ENCODE measurements at regions not wholly inside any gene's neighbourhood (a gene's known extent, or its start where the extent isn't known, plus 50 kb on each side); places are given as distances from the start of the nearest gene placed in this dataset.

DNA sequence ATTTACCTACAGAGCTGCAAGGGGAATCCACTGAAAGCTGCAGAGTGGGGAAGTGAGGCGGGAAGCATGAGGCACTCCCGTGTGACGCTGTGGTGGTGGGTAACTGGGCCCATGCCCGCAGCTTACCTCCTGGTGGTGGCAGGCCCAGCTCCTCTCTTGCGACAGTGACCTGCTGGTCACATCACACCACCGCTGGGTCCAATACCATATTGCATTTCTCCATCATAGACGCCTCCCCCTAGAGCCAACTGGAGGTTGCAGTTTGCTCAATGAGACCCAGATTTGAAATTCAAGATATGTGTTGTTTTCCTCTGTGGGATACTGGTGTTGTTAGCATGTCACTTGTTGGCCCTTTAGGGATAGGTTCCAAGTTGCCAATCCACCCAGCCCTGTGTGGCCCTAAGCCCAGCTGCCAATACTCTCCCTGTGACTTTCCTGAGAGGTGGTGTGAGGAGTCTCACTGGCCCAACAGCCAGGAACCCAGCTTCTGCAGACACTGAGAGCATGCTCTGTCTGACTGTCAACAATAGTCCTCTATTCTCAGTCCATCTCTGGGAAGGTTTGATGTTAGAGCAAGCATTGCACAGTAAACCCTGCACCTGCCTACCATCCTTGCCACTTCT is 428.3 kb downstream of the GADD45G start:
- DNase-seq: no peak
- Histone ChIP-seq H3K27ac (no peak overlapping the region), H3K4me3 (ENCODE audit: low read depth, low read length) (no peak overlapping the region), H3K36me3 (replicated peaks) (no peaks in the 10 kb centered on the region), H3K27me3 (replicated peaks) (no peaks in the 10 kb centered on the region)
- TF ChIP-seq, protein P1, sequence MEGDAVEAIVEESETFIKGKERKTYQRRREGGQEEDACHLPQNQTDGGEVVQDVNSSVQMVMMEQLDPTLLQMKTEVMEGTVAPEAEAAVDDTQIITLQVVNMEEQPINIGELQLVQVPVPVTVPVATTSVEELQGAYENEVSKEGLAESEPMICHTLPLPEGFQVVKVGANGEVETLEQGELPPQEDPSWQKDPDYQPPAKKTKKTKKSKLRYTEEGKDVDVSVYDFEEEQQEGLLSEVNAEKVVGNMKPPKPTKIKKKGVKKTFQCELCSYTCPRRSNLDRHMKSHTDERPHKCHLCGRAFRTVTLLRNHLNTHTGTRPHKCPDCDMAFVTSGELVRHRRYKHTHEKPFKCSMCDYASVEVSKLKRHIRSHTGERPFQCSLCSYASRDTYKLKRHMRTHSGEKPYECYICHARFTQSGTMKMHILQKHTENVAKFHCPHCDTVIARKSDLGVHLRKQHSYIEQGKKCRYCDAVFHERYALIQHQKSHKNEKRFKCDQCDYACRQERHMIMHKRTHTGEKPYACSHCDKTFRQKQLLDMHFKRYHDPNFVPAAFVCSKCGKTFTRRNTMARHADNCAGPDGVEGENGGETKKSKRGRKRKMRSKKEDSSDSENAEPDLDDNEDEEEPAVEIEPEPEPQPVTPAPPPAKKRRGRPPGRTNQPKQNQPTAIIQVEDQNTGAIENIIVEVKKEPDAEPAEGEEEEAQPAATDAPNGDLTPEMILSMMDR (IDR thresholded peaks at IDR 0.05; ENCODE audit: low read depth, low read length, missing control alignments): no peak
- in situ Hi-C loops (cut with HindIII; ENCODE audit: low pct_ligation_motif_present, low sequenced_read_pairs): no loop called here

GRCh38 chr9:90034071-90034470 is 429.3 kb downstream of the GADD45G start:
- Histone ChIP-seq H3K27me3 (replicated peaks) (no peaks in the 10 kb centered on the region), H3K27ac (no peak overlapping the region), H3K36me3 (replicated peaks) (no peaks in the 10 kb centered on the region), H3K4me3 (ENCODE audit: low read depth, low read length) (no peak overlapping the region)
- DNase-seq: no peak
- in situ Hi-C loops (cut with HindIII; ENCODE audit: low pct_ligation_motif_present, low sequenced_read_pairs): no loop called here
- TF ChIP-seq, protein P1 (IDR thresholded peaks at IDR 0.05; ENCODE audit: low read depth, low read length, missing control alignments): no peak

GRCh38 chr9:90035471-90035870 is 430.7 kb downstream of the GADD45G start:
- H3K4me3 ChIP-seq (ENCODE audit: low read depth, low read length): no peak overlapping the region
- no peak overlapping the region for H3K27ac ChIP-seq
- no peaks in the 10 kb centered on the region for H3K36me3 ChIP-seq (replicated peaks)
- DNase-seq: no peak
- TF ChIP-seq, protein P1 (IDR thresholded peaks at IDR 0.05; ENCODE audit: low read depth, low read length, missing control alignments): no peak
- no peaks in the 10 kb centered on the region for H3K27me3 ChIP-seq (replicated peaks)
- in situ Hi-C loops (cut with HindIII; ENCODE audit: low pct_ligation_motif_present, low sequenced_read_pairs): no loop called here

DNA sequence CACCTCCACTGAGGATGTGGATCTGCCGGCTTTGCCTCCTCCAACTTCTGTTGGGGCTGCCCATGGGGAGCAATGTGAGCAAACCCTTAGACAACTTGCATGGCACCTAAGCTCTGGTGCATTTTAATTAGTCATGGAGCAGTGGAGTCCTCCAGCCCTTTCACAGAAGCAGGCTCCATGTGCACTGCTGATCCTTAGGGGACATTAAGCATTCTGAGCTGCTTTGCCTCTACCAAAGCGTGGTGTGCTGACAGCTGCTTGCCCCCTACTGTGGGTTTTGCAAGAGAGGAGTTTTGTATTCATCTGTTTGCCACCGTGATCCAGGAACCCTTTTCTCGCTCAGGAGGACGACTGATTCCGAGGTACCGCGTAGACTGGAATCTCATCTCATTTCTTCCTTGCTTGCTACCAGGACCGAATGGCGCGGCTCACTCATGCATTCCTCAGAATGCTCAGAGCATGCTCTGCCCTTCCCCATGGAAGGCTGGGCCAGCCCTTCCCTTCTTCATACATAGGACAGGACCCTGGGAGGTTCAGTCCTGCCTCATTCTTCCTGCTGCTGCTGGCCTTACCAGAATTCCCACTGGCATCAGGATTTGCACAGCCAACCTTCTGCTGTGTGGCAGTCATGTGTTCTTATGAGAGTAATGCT is 432.5 kb downstream of the GADD45G start:
- TF ChIP-seq, protein P1 (IDR thresholded peaks at IDR 0.05; ENCODE audit: low read depth, low read length, missing control alignments): no peak
- Histone ChIP-seq H3K36me3 (replicated peaks) (no peaks in the 10 kb centered on the region), H3K27ac (no peak overlapping the region), H3K27me3 (replicated peaks) (no peaks in the 10 kb centered on the region), H3K4me3 (ENCODE audit: low read depth, low read length) (no peak overlapping the region)
- no peak for DNase-seq
- in situ Hi-C loops (cut with HindIII; ENCODE audit: low pct_ligation_motif_present, low sequenced_read_pairs): no loop called here

- Histone ChIP-seq H3K27ac (no peak overlapping the region), H3K4me3 (ENCODE audit: low read depth, low read length) (no peak overlapping the region), H3K36me3 (replicated peaks) (no peaks in the 10 kb centered on the region), H3K27me3 (replicated peaks) (no peaks in the 10 kb centered on the region)
- TF ChIP-seq, protein P1 (IDR thresholded peaks at IDR 0.05; ENCODE audit: low read depth, low read length, missing control alignments): no peak
- in situ Hi-C loops (cut with HindIII; ENCODE audit: low pct_ligation_motif_present, low sequenced_read_pairs): no loop called here
- no peak for DNase-seq
Measured at GRCh38 chr9:90038763-90039162, 434.0 kb downstream of the GADD45G start.

Data from brain microvascular endothelial cell (primary cell).